ENCODE measurements at regions not wholly inside any gene's neighbourhood (a gene's known extent, or its start where the extent isn't known, plus 50 kb on each side); places are given as distances from the start of the nearest gene placed in this dataset.

DNA sequence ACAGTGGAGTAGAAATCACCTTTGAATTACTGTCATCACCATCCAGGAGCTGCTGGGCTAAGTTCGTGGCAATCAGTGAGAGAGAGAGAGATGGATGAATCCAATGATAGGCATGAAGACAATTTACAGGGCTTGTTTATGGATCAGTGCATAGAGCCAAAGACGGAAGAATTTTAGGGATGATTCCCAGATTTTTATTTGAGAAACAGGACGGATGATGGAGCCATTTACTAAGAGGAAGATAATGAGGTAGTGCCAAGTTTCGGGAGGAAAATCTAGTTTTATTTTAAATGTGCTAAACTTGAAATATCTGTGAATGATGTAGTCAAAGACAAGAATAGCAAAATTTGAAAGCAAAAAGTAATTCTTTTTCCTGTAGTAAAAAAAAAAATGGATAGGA lies 394.2 kb upstream of the PAPPA start (continued):
- no peak for TF ChIP-seq ZNF224 (CRISPR knock-in tag; IDR thresholded peaks at IDR 0.05)
- TF ChIP-seq, protein P1, sequence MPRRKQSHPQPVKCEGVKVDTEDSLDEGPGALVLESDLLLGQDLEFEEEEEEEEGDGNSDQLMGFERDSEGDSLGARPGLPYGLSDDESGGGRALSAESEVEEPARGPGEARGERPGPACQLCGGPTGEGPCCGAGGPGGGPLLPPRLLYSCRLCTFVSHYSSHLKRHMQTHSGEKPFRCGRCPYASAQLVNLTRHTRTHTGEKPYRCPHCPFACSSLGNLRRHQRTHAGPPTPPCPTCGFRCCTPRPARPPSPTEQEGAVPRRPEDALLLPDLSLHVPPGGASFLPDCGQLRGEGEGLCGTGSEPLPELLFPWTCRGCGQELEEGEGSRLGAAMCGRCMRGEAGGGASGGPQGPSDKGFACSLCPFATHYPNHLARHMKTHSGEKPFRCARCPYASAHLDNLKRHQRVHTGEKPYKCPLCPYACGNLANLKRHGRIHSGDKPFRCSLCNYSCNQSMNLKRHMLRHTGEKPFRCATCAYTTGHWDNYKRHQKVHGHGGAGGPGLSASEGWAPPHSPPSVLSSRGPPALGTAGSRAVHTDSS (CRISPR knock-in tag; conservative IDR thresholded peaks at IDR 0.05): no peak
- TF ChIP-seq TFE3 (CRISPR knock-in tag; IDR thresholded peaks at IDR 0.05): no peak
- TF ChIP-seq RCOR2 (CRISPR knock-in tag; IDR thresholded peaks at IDR 0.05): no peak
- TF ChIP-seq, protein P2, sequence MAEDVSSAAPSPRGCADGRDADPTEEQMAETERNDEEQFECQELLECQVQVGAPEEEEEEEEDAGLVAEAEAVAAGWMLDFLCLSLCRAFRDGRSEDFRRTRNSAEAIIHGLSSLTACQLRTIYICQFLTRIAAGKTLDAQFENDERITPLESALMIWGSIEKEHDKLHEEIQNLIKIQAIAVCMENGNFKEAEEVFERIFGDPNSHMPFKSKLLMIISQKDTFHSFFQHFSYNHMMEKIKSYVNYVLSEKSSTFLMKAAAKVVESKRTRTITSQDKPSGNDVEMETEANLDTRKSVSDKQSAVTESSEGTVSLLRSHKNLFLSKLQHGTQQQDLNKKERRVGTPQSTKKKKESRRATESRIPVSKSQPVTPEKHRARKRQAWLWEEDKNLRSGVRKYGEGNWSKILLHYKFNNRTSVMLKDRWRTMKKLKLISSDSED (CRISPR knock-in tag; IDR thresholded peaks at IDR 0.05): no peak
- no peak for TF ChIP-seq ZNF770 (CRISPR knock-in tag; IDR thresholded peaks at IDR 0.05)
- TF ChIP-seq, protein P3, sequence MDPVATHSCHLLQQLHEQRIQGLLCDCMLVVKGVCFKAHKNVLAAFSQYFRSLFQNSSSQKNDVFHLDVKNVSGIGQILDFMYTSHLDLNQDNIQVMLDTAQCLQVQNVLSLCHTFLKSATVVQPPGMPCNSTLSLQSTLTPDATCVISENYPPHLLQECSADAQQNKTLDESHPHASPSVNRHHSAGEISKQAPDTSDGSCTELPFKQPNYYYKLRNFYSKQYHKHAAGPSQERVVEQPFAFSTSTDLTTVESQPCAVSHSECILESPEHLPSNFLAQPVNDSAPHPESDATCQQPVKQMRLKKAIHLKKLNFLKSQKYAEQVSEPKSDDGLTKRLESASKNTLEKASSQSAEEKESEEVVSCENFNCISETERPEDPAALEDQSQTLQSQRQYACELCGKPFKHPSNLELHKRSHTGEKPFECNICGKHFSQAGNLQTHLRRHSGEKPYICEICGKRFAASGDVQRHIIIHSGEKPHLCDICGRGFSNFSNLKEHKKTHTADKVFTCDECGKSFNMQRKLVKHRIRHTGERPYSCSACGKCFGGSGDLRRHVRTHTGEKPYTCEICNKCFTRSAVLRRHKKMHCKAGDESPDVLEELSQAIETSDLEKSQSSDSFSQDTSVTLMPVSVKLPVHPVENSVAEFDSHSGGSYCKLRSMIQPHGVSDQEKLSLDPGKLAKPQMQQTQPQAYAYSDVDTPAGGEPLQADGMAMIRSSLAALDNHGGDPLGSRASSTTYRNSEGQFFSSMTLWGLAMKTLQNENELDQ (CRISPR knock-in tag; IDR thresholded peaks at IDR 0.05; ENCODE audit: borderline replicate concordance): no peak
- no peak for TF ChIP-seq ZNF772 (CRISPR knock-in tag; IDR thresholded peaks at IDR 0.05)
